OCI-LY1 (cell line): ENCODE measurements at regions not wholly inside any gene's neighbourhood (a gene's known extent, or its start where the extent isn't known, plus 50 kb on each side); places are given as distances from the start of the nearest gene placed in this dataset.

Source experiments
- CTCF ChIP-seq: fragments of 200-600 bp; sonication (generic), shearing (Covaris generic); IDR thresholded peaks from 2 replicates; pipeline ENCODE4 v1.5.1; 2017; ENCODE audit warnings: mild to moderate bottlenecking, antibody characterized with exemption, low read length, moderate library complexity, mixed read lengths
- EZH2 ChIP-seq: fragments of 200-600 bp; sonication (generic), shearing (Covaris generic); IDR thresholded peaks from 2 replicates; pipeline ENCODE4 v1.8.0; 2017; ENCODE audit warnings: borderline replicate concordance, mixed run types, mild to moderate bottlenecking, antibody characterized with exemption, low read length, moderate library complexity, mixed read lengths

GRCh38 chr4:164215113-164215741, 538.7 kb upstream of the SMIM31 start:
- TF ChIP-seq CTCF (no peak), EZH2 (no peak)
